GM18508 (cell line): ENCODE measurements at regions not wholly inside any gene's neighbourhood (a gene's known extent, or its start where the extent isn't known, plus 50 kb on each side); places are given as distances from the start of the nearest gene placed in this dataset.
A peak's percentile ranks its signal among the peaks of the same experiment; 100 is the strongest.
"Not testable (repeated sequence)": the region's sequence is repeated elsewhere in the genome, so short reads cannot be mapped to it uniquely, and the experiment has no call there.

ENCODE experiments used
- ATAC-seq: cut with Tn5 transposase; IDR thresholded peaks from one replicate; pipeline ENCODE4 v1.9.1; 2021; ENCODE audit warnings: moderate number of reproducible peaks; ENCODE audit not compliant: insufficient read depth, unreplicated experiment

GRCh38 chrX:138008281-138008680 is 442.4 kb downstream of the ZIC3 start:
- ATAC-seq = no peak

- ATAC-seq = no peak
These were observed 445.5 kb downstream of the ZIC3 start for GRCh38 chrX:138011468-138011867.

GRCh38 chrX:138014577-138014976 is 448.6 kb downstream of the ZIC3 start:
- ATAC-seq = no peak

- ATAC-seq = no peak
These were observed 452.3 kb downstream of the ZIC3 start for GRCh38 chrX:138018145-138018799.

GRCh38 chrX:138020941-138021340 is 455.0 kb downstream of the ZIC3 start:
- ATAC-seq = no peak

- no peak for ATAC-seq
These were observed 460.3 kb downstream of the ZIC3 start for GRCh38 chrX:138026211-138026610.

GRCh38 chrX:138031715-138032114 is 465.8 kb downstream of the ZIC3 start:
- no peak for ATAC-seq

GRCh38 chrX:138034136-138034535 is 468.2 kb downstream of the ZIC3 start:
- no peak for ATAC-seq

GRCh38 chrX:138037548-138037947 is 471.6 kb downstream of the ZIC3 start:
- no peak for ATAC-seq

- no peak for ATAC-seq
These were observed 492.0 kb downstream of the ZIC3 start for GRCh38 chrX:138057883-138058282.

- ATAC-seq = no peak
These were observed 493.0 kb downstream of the ZIC3 start for GRCh38 chrX:138058931-138059330.

GRCh38 chrX:138067415-138067814 is 501.5 kb downstream of the ZIC3 start:
- no peak for ATAC-seq

GRCh38 chrX:138073626-138074025 is 507.7 kb downstream of the ZIC3 start:
- no peak for ATAC-seq

- no peak for ATAC-seq
These were observed 516.3 kb downstream of the ZIC3 start for GRCh38 chrX:138082251-138082650.

GRCh38 chrX:138082896-138083295 is 517.0 kb downstream of the ZIC3 start:
- ATAC-seq = no peak

GRCh38 chrX:138110910-138111309 is 545.0 kb downstream of the ZIC3 start:
- not testable (repeated sequence) for ATAC-seq

- ATAC-seq = no peak
These were observed 561.4 kb downstream of the ZIC3 start for GRCh38 chrX:138127314-138127713.

GRCh38 chrX:138128027-138128671 is 562.2 kb downstream of the ZIC3 start:
- ATAC-seq = peak; percentile 89

GRCh38 chrX:138150709-138151108 is 560.8 kb downstream of the FGF13 start:
- ATAC-seq = no peak

GRCh38 chrX:138157850-138158249 is 553.7 kb downstream of the FGF13 start:
- ATAC-seq = no peak

- ATAC-seq = no peak
These were observed 519.5 kb downstream of the FGF13 start for GRCh38 chrX:138191998-138192397.

- ATAC-seq = no peak
These were observed 481.8 kb downstream of the FGF13 start for GRCh38 chrX:138229718-138230117.
